Testis (tissue), 2 donors: ENCODE measurements at regions not wholly inside any gene's neighbourhood (a gene's known extent, or its start where the extent isn't known, plus 50 kb on each side); places are given as distances from the start of the nearest gene placed in this dataset.

Experiments used
- CTCF ChIP-seq, 3 experiments: fragments of 450-650 bp in 2 of 3; fragments of 200-600 bp in 1 of 3; sonication (generic) in 1 of 3; IDR thresholded peaks; one replicate each; pipeline ENCODE4 v1.5.1; 2016 to 2019; ENCODE audit warnings: antibody characterized with exemption in 3 of 3, mild to moderate bottlenecking in 2 of 3, moderate library complexity in 1 of 3
- POLR2A ChIP-seq: fragments of 450-650 bp; IDR thresholded peaks from one replicate; pipeline ENCODE4 v1.6.1; 2017; ENCODE audit warnings: antibody characterized with exemption, mild to moderate bottlenecking, moderate library complexity

GRCh38 chr1:195763907-195764374 is 844.3 kb downstream of the KCNT2 start:
- TF ChIP-seq CTCF (IDR thresholded peaks at IDR 0.05) (no peak), POLR2A (no peak)
